Fibroblast of pulmonary artery (primary cell): ENCODE measurements at regions not wholly inside any gene's neighbourhood (a gene's known extent, or its start where the extent isn't known, plus 50 kb on each side); places are given as distances from the start of the nearest gene placed in this dataset.
A peak's percentile ranks its signal among the peaks of the same experiment; 100 is the strongest.

ENCODE experiments used
- DNase-seq: peaks from one replicate; pipeline ENCODE4 v3.0.0-alpha.2; 2010; ENCODE audit warnings: low read depth
- H3K4me3 ChIP-seq: replicated peaks from 2 replicates; pipeline ENCODE4 v1.5.1; 2011; ENCODE audit warnings: low read depth, mild to moderate bottlenecking, control low read depth, low read length, moderate library complexity
- CTCF ChIP-seq: IDR thresholded peaks from 2 replicates; pipeline ENCODE4 v1.5.1; 2011; ENCODE audit warnings: mild to moderate bottlenecking, control low read depth, low read length, inconsistent platforms; ENCODE audit errors: missing control alignments

GRCh38 chr15:69523010-69524001 lies 70.7 kb downstream of the RPLP1 start:
- H3K4me3 ChIP-seq, result no peak overlapping the region
- DNase-seq, result peak; percentile 82
- peak; percentile 82 for TF ChIP-seq CTCF

- H3K4me3 ChIP-seq, result no peak overlapping the region
- no peak for DNase-seq
- no peak for TF ChIP-seq CTCF
Observed at GRCh38 chr15:69524296-69524695, 71.7 kb downstream of the RPLP1 start.

- TF ChIP-seq CTCF, result no peak
- no peak overlapping the region for H3K4me3 ChIP-seq
- no peak for DNase-seq
Observed at GRCh38 chr15:69524814-69525213, 72.2 kb downstream of the RPLP1 start.

- no peak for TF ChIP-seq CTCF
- no peak for DNase-seq
- H3K4me3 ChIP-seq, result no peak overlapping the region
Observed at GRCh38 chr15:69525543-69525942, 72.9 kb downstream of the RPLP1 start.

- no peak overlapping the region for H3K4me3 ChIP-seq
- no peak for TF ChIP-seq CTCF
- no peak for DNase-seq
Observed at GRCh38 chr15:69526081-69527061, 73.8 kb downstream of the RPLP1 start.

- TF ChIP-seq CTCF, result no peak
- DNase-seq, result no peak
- no peak overlapping the region for H3K4me3 ChIP-seq
Observed at GRCh38 chr15:69529141-69529540, 76.5 kb downstream of the RPLP1 start.
